ENCODE measurements at regions not wholly inside any gene's neighbourhood (a gene's known extent, or its start where the extent isn't known, plus 50 kb on each side); places are given as distances from the start of the nearest gene placed in this dataset.

DNA sequence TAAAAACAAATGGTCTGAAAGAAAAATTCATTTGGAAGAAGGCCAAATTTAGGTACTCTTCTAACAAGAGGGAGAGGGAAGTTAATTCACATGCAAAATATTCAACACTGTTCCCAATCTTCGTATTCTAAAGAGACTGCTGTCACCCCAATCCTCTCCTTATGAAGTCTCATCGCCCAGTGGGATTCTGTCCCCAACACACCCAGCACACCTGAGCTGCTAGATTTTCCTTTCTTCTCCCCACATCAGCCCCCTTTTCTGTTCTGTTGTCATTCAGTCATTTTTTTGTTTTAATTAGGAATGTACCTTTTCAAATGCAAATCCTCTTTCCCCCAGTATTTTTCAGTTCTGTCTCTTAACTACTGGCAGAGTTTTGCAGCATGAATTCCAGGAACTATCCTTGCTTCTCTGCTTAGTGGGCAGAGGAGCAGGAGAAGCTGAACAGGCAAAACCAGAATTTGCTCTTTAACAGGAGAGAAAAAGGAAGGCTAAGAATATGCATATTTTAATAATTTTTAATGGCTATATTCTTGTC lies 366.9 kb downstream of the MAN2A1 start:
- intact Hi-C loops (cut with micrococcal nuclease), result no loop called here
- H3K9me1 ChIP-seq (replicated peaks; ENCODE audit: control insufficient read depth, extremely low read depth, insufficient read depth, low read length), result no peaks in the 10 kb centered on the region
- H3K27me3 ChIP-seq (ENCODE audit: control insufficient read depth in 2 of 2, insufficient read depth in 2 of 2, low read length in 2 of 2), result no peaks in the 10 kb centered on the region
- H2AFZ ChIP-seq (ENCODE audit: low read depth, low read length), result no peak overlapping the region
- no peak overlapping the region for H3K27ac ChIP-seq (ENCODE audit: insufficient read depth, low read depth, low read length)
- H4K20me1 ChIP-seq (replicated peaks; ENCODE audit: control insufficient read depth, extremely low read depth, insufficient read depth, low read length), result no peaks in the 10 kb centered on the region
- FAIRE-seq (no peak), DNase-seq (ENCODE audit: low read depth, low spot score) (no peak)
- no peak overlapping the region for H3K4me3 ChIP-seq (replicated peaks in 1 of 3; ENCODE audit: insufficient read depth in 1 of 3, low read depth in 1 of 3, low read length in 3 of 3)
- H3K79me2 ChIP-seq (ENCODE audit: control insufficient read depth, insufficient read depth, low read length), result no peaks in the 10 kb centered on the region
- H3K9ac ChIP-seq (replicated peaks; ENCODE audit: extremely low read depth, insufficient read depth, low read length), result no peak overlapping the region
- dilution Hi-C loops (cut with MboI; ENCODE audit: extremely low pct_ligation_motif_present, low sequenced_read_pairs), result no loop called here
- H3K4me1 ChIP-seq (ENCODE audit: control insufficient read depth, extremely low read depth, insufficient read depth, low read length), result no peaks in the 10 kb centered on the region
- ChIA-PET POLR2A (no interaction called here), CTCF (no interaction called here)
- TF ChIP-seq EZH2 (IDR thresholded peaks at IDR 0.05; ENCODE audit: borderline replicate concordance, low read depth, low read length, severe bottlenecking) (no peak), JUN (IDR thresholded peaks at IDR 0.05; ENCODE audit: borderline replicate concordance, insufficient read depth, insufficient read length, low read depth) (no peak), POLR2A (IDR thresholded peaks at IDR 0.05; ENCODE audit: low read depth, low read length) (no peak), GATA2 (IDR thresholded peaks at IDR 0.05; ENCODE audit: insufficient read depth, insufficient read length, low read depth, low read length) (no peak), POLR2AphosphoS5 (IDR thresholded peaks at IDR 0.05; ENCODE audit: insufficient read depth, low read depth, low read length) (no peak), MYC (IDR thresholded peaks at IDR 0.05; ENCODE audit: low read depth, low read length) (no peak), MAX (IDR thresholded peaks at IDR 0.05; ENCODE audit: insufficient read depth, insufficient read length) (no peak), FOS (IDR thresholded peaks at IDR 0.05; ENCODE audit: borderline replicate concordance, insufficient read depth, low read length) (no peak)
- TF ChIP-seq, protein P1, sequence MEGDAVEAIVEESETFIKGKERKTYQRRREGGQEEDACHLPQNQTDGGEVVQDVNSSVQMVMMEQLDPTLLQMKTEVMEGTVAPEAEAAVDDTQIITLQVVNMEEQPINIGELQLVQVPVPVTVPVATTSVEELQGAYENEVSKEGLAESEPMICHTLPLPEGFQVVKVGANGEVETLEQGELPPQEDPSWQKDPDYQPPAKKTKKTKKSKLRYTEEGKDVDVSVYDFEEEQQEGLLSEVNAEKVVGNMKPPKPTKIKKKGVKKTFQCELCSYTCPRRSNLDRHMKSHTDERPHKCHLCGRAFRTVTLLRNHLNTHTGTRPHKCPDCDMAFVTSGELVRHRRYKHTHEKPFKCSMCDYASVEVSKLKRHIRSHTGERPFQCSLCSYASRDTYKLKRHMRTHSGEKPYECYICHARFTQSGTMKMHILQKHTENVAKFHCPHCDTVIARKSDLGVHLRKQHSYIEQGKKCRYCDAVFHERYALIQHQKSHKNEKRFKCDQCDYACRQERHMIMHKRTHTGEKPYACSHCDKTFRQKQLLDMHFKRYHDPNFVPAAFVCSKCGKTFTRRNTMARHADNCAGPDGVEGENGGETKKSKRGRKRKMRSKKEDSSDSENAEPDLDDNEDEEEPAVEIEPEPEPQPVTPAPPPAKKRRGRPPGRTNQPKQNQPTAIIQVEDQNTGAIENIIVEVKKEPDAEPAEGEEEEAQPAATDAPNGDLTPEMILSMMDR (IDR thresholded peaks at IDR 0.05; ENCODE audit: extremely low read depth in 1 of 2, insufficient read depth in 1 of 2, low read depth in 1 of 2, low read length in 2 of 2), result no peak
- H3K9me3 ChIP-seq (replicated peaks; ENCODE audit: control insufficient read depth, insufficient read depth, low read length), result no peaks in the 10 kb centered on the region
- H3K4me2 ChIP-seq (ENCODE audit: insufficient read depth, low read length), result no peak overlapping the region
- no TSS peak for BruUV-seq (replicated peaks)
- H3K36me3 ChIP-seq (ENCODE audit: control insufficient read depth in 2 of 2, extremely low read depth in 1 of 2, insufficient read depth in 2 of 2, low read length in 2 of 2), result no peaks in the 10 kb centered on the region

All from endothelial cell of umbilical vein (primary cell).